DND-41 (cell line): ENCODE measurements at regions not wholly inside any gene's neighbourhood (a gene's known extent, or its start where the extent isn't known, plus 50 kb on each side); places are given as distances from the start of the nearest gene placed in this dataset.

ENCODE experiments used
- EZH2 ChIP-seq: IDR thresholded peaks from 3 replicates; pipeline ENCODE4 v1.6.1; 2012; ENCODE audit warnings: borderline replicate concordance, low read depth, mild to moderate bottlenecking, moderate library complexity, low read length, inconsistent platforms; ENCODE audit not compliant: severe bottlenecking
- TF ChIP-seq, protein P1 (sequence below): IDR thresholded peaks from 2 replicates; pipeline ENCODE4 v1.5.1; 2012; ENCODE audit warnings: borderline replicate concordance, low read length, moderate library complexity, mild to moderate bottlenecking; ENCODE audit not compliant: poor library complexity, severe bottlenecking; ENCODE audit errors: extremely low read depth

DNA sequence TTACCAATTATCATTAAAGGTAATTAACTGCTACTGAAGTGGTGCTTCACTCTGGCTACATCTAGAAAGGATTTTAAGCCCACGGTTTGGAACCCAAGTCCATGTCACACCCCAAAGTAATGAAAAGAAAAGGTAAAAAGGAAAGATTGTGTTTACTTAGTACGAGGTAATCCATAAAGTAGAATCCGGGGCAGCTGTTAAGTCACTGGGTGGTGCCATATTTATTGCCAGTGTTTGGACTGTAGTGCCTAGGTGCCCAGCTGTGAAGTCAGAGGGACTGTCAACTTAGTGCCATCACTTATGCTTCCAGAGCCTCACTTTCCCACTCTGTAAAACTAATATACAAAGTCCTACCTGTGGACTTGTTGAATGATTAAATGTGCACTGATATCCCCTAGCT lies 52.2 kb upstream of the GRHL3 start:
- TF ChIP-seq, protein P1, sequence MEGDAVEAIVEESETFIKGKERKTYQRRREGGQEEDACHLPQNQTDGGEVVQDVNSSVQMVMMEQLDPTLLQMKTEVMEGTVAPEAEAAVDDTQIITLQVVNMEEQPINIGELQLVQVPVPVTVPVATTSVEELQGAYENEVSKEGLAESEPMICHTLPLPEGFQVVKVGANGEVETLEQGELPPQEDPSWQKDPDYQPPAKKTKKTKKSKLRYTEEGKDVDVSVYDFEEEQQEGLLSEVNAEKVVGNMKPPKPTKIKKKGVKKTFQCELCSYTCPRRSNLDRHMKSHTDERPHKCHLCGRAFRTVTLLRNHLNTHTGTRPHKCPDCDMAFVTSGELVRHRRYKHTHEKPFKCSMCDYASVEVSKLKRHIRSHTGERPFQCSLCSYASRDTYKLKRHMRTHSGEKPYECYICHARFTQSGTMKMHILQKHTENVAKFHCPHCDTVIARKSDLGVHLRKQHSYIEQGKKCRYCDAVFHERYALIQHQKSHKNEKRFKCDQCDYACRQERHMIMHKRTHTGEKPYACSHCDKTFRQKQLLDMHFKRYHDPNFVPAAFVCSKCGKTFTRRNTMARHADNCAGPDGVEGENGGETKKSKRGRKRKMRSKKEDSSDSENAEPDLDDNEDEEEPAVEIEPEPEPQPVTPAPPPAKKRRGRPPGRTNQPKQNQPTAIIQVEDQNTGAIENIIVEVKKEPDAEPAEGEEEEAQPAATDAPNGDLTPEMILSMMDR: no peak
- no peak for TF ChIP-seq EZH2
